K562 (cell line): ENCODE measurements at regions not wholly inside any gene's neighbourhood (a gene's known extent, or its start where the extent isn't known, plus 50 kb on each side); places are given as distances from the start of the nearest gene placed in this dataset.
A peak's percentile ranks its signal among the peaks of the same experiment; 100 is the strongest.

Experiments
- BCOR ChIP-seq: fragments of 450-650 bp; IDR thresholded peaks from 2 replicates; pipeline ENCODE4 v1.6.1; 2016
- BMI1 ChIP-seq: fragments of 150-350 bp; IDR thresholded peaks from 2 replicates; pipeline ENCODE4 v1.6.1; 2014; ENCODE audit warnings: low read length
- CCAR2 ChIP-seq: fragments of 200-400 bp; formaldehyde crosslinking; IDR thresholded peaks from 2 replicates; pipeline ENCODE4 v1.6.1; 2017; ENCODE audit warnings: mild to moderate bottlenecking, low read depth, low read length
- CHCHD3 ChIP-seq: fragments of 250-450 bp; sonication (Bioruptor Pico); IDR thresholded peaks from 2 replicates; pipeline ENCODE4 v2.1.2; 2022; ENCODE audit warnings: mild to moderate bottlenecking
- CREB3 ChIP-seq: fragments of 450-650 bp; conservative IDR thresholded peaks from 2 replicates; pipeline ENCODE4 v1.6.1; 2016; ENCODE audit warnings: missing genetic modification characterization, low read depth, mild to moderate bottlenecking, missing compliant biosample characterization, moderate library complexity
- CREB5 ChIP-seq: fragments of 250-450 bp; sonication (Bioruptor Pico); IDR thresholded peaks from 2 replicates; pipeline ENCODE4 v1.5.0; 2020; ENCODE audit warnings: mild to moderate bottlenecking
- EP300 ChIP-seq: IDR thresholded peaks from 2 replicates; pipeline ENCODE4 v1.6.1; 2012; ENCODE audit warnings: low read length, improper control_type of control experiment
- GABPB1 ChIP-seq: sonication (generic); formaldehyde crosslinking; IDR thresholded peaks from 2 replicates; pipeline ENCODE4 v1.8.0; 2022; ENCODE audit warnings: mild to moderate bottlenecking, missing genetic modification reagents
- GTF2E2 ChIP-seq: fragments of 200-800 bp; sonication (Bioruptor generic); IDR thresholded peaks from 2 replicates; pipeline ENCODE4 v1.6.1; 2016; ENCODE audit warnings: missing genetic modification characterization, missing compliant biosample characterization
- HDAC6 ChIP-seq: IDR thresholded peaks from 2 replicates; pipeline ENCODE4 v1.6.1; 2012; ENCODE audit warnings: low read depth, mild to moderate bottlenecking, control low read depth, inconsistent platforms, low read length, moderate library complexity
- MAFG ChIP-seq: fragments of 450-650 bp; conservative IDR thresholded peaks from 2 replicates; pipeline ENCODE4 v1.6.1; 2016; ENCODE audit warnings: missing genetic modification characterization, missing compliant biosample characterization
- MTA2 ChIP-seq: fragments of 450-650 bp; IDR thresholded peaks from 2 replicates; pipeline ENCODE4 v1.6.1; 2016; ENCODE audit warnings: low read depth
- NFIC ChIP-seq: fragments of 450-650 bp; IDR thresholded peaks from 2 replicates; pipeline ENCODE4 v1.6.1; 2017; ENCODE audit warnings: mild to moderate bottlenecking, inconsistent platforms
- PKNOX1 ChIP-seq: fragments of 450-650 bp; IDR thresholded peaks from 2 replicates; pipeline ENCODE4 v1.6.1; 2016
- RBM22 ChIP-seq: fragments of 200-400 bp; formaldehyde crosslinking; IDR thresholded peaks from 2 replicates; pipeline ENCODE4 v1.6.1; 2018; ENCODE audit warnings: low read length, low read depth; ENCODE audit not compliant: poor library complexity, severe bottlenecking
- RFX1 ChIP-seq: fragments of 450-650 bp; IDR thresholded peaks from 2 replicates; pipeline ENCODE4 v1.6.1; 2016; ENCODE audit warnings: mild to moderate bottlenecking, moderate library complexity
- RUNX1 ChIP-seq: sonication (generic); IDR thresholded peaks from 2 replicates; pipeline ENCODE4 v1.6.1; 2016; ENCODE audit warnings: antibody characterized with exemption, low read depth
- SMAD1 ChIP-seq: fragments of 150-350 bp; IDR thresholded peaks from 2 replicates; pipeline ENCODE4 v1.6.1; 2014; ENCODE audit warnings: low read length, low read depth; ENCODE audit not compliant: partially characterized antibody
- SOX6 ChIP-seq: fragments of 450-650 bp; IDR thresholded peaks from 2 replicates; pipeline ENCODE4 v1.6.1; 2014; ENCODE audit warnings: mild to moderate bottlenecking
- TAL1 ChIP-seq: fragments of 450-650 bp; IDR thresholded peaks from 2 replicates; pipeline ENCODE4 v1.6.1; 2016; ENCODE audit warnings: mild to moderate bottlenecking
- TRIM28 ChIP-seq: fragments of 450-650 bp; IDR thresholded peaks from 2 replicates; pipeline ENCODE4 v1.6.1; 2017
- TSHZ1 ChIP-seq: fragments of 250-450 bp; sonication (Bioruptor Pico); IDR thresholded peaks from 2 replicates; pipeline ENCODE4 v1.4.0; 2020; ENCODE audit warnings: mild to moderate bottlenecking, moderate library complexity
- ZNF354B ChIP-seq: fragments of 250-450 bp; sonication (Bioruptor Pico); IDR thresholded peaks from 2 replicates; pipeline ENCODE4 v1.4.0; 2020
- ZNF561 ChIP-seq: fragments of 450-650 bp; formaldehyde crosslinking; conservative IDR thresholded peaks from 2 replicates; pipeline ENCODE4 v1.4.0; 2020; ENCODE audit warnings: mild to moderate bottlenecking, moderate library complexity
- ZNF583 ChIP-seq: fragments of 250-450 bp; sonication (Bioruptor Pico); IDR thresholded peaks from 2 replicates; pipeline ENCODE4 v1.4.0; 2020
- ZNF780A ChIP-seq: fragments of 250-450 bp; sonication (Bioruptor Pico); IDR thresholded peaks from 2 replicates; pipeline ENCODE4 v1.5.0; 2021; ENCODE audit warnings: mild to moderate bottlenecking
- ZZZ3 ChIP-seq: fragments of 450-650 bp; IDR thresholded peaks from 2 replicates; pipeline ENCODE4 v1.6.1; 2016; ENCODE audit warnings: antibody characterized with exemption, mild to moderate bottlenecking, moderate library complexity

- TF ChIP-seq RFX1, result no peak
- peak; percentile 33; the same call in 1 of the 2 replicates for TF ChIP-seq SOX6
- no peak for TF ChIP-seq BCOR
- TF ChIP-seq CCAR2, result no peak
- TF ChIP-seq ZNF354B (CRISPR knock-in tag), result no peak
- TF ChIP-seq ZZZ3, result no peak
- no peak for TF ChIP-seq GTF2E2 (tag)
- TF ChIP-seq CREB3 (tag), result no peak
- no peak for TF ChIP-seq GABPB1
- no peak for TF ChIP-seq CHCHD3 (CRISPR knock-in tag)
- no peak for TF ChIP-seq CREB5
- TF ChIP-seq BMI1, result no peak
- TF ChIP-seq HDAC6, result no peak
- peak; percentile 72 for TF ChIP-seq TAL1
- TF ChIP-seq TRIM28, result no peak
- no peak for TF ChIP-seq ZNF561 (CRISPR knock-in tag)
- TF ChIP-seq PKNOX1, result no peak
- TF ChIP-seq MTA2, result 0 out of 2 replicates have a peak, but pooled peaks have one; percentile 31
- TF ChIP-seq RBM22, result no peak
- no peak for TF ChIP-seq SMAD1
- TF ChIP-seq TSHZ1 (CRISPR knock-in tag), result no peak
- TF ChIP-seq RUNX1, result no peak
- TF ChIP-seq EP300, result peak; percentile 54; the same call in 1 of the 2 replicates
- no peak for TF ChIP-seq ZNF583 (CRISPR knock-in tag)
- 0 out of 2 replicates have a peak, but pooled peaks have one; percentile 7 for TF ChIP-seq NFIC
- TF ChIP-seq MAFG (tag), result no peak
- TF ChIP-seq ZNF780A (CRISPR knock-in tag), result no peak
Measured at GRCh38 chr2:75960472-75961009, 249.8 kb upstream of the GCFC2 start (continued).
